Stimulated activated CD8-positive, alpha-beta memory T cell treated with anti-CD3 and anti-CD28 coated beads, Interleukin-12 subunit alpha, Interleukin-12 subunit beta, amount 100 ng/mL, for 1 hour (primary cell): ENCODE measurements at regions not wholly inside any gene's neighbourhood (a gene's known extent, or its start where the extent isn't known, plus 50 kb on each side); places are given as distances from the start of the nearest gene placed in this dataset.

Experiments used
- DNase-seq: peaks from one replicate; pipeline ENCODE4 v3.0.0-alpha.2; 2020; ENCODE audit warnings: low read depth

DNA sequence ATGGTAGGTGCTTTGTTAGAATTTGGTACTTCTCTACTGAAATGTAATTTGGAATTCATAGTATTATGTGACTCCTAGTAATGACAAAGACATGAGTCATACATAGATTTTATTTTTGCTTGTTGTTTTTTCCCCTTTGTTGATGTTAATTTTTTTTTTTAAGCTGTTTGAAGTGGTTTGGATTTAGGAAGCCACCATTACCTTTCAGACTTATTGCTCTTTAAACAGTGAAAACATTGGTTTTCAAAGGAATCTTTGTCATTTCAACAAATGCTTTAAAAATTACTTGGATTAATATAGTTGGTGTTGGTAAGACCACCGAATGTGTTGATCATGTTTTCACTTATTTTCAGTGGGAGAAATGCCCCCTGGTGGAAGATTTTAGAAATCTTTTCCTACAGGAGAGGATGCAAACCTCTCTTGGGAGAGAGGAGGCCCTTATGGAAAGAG is 170.1 kb upstream of the PITX1 start:
- DNase-seq = no peak

- no peak for DNase-seq
Observed at GRCh38 chr5:135203593-135204036, 169.6 kb upstream of the PITX1 start.

DNA sequence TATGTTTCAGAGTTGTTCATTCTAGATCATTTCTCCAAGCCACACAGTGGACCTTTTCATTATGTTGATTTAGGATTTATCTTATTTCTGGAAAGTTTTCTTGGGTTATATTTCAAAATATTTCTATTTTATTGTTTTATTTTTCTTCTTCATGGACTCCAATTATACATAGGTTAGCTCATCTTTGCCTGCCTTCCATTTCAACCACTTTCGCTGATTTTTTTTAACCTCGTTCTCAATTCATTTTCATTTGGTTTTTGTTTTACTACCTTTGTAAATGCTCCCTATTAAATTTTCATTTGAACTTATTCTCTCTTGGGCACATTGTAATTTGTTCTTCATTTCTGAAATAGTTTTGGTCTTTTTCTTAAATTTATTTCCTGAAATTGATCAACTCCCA is 169.0 kb upstream of the PITX1 start:
- no peak for DNase-seq

GRCh38 chr5:135199919-135200318 is 165.9 kb upstream of the PITX1 start:
- no peak for DNase-seq

GRCh38 chr5:135196483-135196882 is 162.5 kb upstream of the PITX1 start:
- DNase-seq = no peak

GRCh38 chr5:135195270-135195608 is 161.2 kb upstream of the PITX1 start:
- DNase-seq = no peak

DNA sequence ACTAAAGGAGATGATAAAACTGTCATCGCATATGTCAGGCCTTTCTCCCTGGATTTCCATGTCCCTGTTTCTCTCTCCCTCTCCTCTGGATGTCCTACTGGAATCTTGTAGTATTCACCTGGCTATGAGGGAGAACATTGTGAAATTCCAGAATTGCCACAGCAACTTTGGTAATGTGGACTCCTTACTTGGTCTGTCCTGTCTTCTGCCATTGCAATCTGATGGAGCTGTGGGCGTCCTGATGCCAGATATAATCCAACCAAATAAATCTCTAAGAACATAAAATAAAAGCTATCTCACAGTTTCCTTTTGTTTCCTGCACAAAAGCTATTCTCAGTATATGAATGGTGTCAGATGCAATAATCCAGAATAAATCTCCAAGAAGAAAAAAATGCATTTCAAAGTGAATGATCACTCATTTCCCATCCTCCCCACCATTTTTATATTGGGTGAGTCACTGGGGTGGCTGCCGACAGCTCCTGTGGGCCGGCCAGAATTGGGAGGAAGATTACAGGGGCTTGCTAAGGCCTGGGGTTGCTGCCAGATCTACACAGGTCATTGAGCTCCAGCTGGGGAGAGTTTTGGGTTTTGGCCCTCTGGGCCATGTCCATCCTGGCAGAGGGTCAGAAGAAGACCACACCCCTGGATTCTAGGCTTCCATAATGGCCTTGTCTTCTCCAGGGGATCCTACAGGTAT is 160.7 kb upstream of the PITX1 start:
- DNase-seq = no peak

DNA sequence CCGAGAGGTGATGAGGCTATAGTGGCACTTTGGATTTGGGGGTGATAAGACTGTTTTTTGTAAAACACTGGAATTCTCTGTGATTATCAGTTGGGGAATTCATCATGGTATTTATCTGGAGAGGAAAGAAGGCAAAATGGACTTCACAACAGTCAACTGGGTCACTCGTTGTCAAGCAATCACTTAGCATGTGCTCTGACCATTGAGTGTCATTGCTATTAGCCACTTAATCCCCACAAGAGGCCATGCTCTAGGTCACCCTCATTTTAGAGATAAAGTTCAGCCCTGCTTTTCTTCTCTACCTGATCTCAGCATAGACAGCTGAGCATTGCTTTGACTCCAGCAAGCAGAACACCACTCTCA is 160.1 kb upstream of the PITX1 start:
- DNase-seq = no peak

DNA sequence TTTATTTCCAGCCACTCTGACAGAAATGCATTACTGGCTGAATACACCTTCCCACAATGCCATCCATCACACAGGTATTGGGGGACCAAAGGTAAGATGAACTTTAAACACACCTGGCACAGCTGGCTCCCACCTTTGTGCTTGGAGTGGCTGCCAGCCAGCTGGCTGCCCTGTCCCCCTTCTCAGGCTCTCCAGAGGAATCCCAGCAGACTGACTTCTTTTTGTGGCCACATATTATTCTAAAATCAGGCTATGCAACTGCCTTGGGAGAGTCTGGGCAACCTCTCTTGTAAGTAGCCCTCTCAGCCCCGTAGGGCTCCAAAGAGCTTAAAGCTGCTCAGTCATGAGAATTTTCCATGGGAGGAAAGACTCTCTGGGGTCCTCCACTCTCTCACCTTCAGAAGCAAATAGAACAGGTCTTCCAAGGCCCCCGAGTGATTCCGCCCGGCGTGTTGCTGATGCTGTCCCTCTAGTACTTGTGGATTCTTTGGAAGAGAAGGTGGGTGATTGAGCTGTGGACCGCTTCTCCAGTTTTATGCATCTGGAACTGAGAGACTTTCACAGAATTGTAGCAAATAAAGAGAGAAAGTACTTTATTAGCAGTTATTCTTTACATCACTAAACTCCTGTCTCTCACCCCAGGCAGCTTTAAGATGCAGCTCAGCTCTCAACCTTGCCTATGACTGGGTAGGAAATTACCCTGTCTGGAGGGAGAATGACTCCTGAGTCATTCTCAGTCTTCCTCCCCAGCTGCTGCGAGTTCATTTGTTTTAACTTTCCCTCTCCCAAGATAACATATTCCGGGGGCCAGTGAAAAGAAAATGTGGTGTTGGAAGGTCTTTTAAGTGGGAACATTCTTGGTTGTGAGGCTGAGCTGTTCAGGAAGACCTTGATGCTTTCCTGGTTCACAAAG is 159.4 kb upstream of the PITX1 start:
- no peak for DNase-seq

- DNase-seq = no peak
Observed at GRCh38 chr5:135192351-135192750, 158.3 kb upstream of the PITX1 start.

- DNase-seq = peak; percentile 34
Observed at GRCh38 chr5:135191084-135191826, 157.2 kb upstream of the PITX1 start.

- no peak for DNase-seq
Observed at GRCh38 chr5:135190416-135191083, 156.5 kb upstream of the PITX1 start.

GRCh38 chr5:135189024-135189423 is 155.0 kb upstream of the PITX1 start:
- DNase-seq = no peak

- DNase-seq = no peak
Observed at GRCh38 chr5:135188233-135188914, 154.3 kb upstream of the PITX1 start.

- DNase-seq = no peak
Observed at GRCh38 chr5:135186662-135187522, 152.9 kb upstream of the PITX1 start.

- no peak for DNase-seq
Observed at GRCh38 chr5:135185481-135186065, 151.5 kb upstream of the PITX1 start.

GRCh38 chr5:135184646-135185045 is 150.6 kb upstream of the PITX1 start:
- DNase-seq = no peak

- no peak for DNase-seq
Observed at GRCh38 chr5:135183464-135183863, 149.4 kb upstream of the PITX1 start.

- DNase-seq = no peak
Observed at GRCh38 chr5:135182675-135183074, 148.6 kb upstream of the PITX1 start.

DNA sequence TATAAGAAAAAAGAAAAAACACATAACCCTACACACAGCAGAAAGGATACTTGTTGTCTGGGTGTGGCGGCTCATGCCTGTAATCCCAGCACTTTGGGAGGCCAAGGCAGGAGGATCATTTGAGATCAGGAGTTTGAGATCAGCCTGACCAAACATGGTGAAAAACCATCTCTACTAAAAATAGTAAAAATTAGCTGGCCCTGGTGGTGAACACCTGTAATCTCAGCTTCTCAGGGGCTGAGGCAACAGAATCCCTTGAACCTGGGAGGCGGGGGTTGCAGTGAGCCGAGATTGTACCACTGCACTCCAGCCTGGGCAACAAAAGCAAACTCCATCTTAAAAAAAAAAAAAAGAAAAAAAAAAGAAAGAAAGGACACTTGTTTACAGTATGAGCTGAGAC is 147.6 kb upstream of the PITX1 start:
- no peak for DNase-seq
